HCT116 (cell line): ENCODE measurements at regions not wholly inside any gene's neighbourhood (a gene's known extent, or its start where the extent isn't known, plus 50 kb on each side); places are given as distances from the start of the nearest gene placed in this dataset.

Source experiments
- ATAC-seq: fragments of 200-7000 bp; cut with Tn5 transposase; 2 replicates; pipeline ENCODE4 v1.9.1; 2020; ENCODE audit warnings: mild to moderate bottlenecking, moderate library complexity
- BruUV-seq: library from RNA; stranded (reverse); fragments of 400-500 nt; replicated peaks from 2 replicates; lab custom pipeline; 2021; lab: Mats Ljungman, UMichigan
- CTCF ChIA-PET: fragments of 300-600 bp; sonication (Branson Sonifier 250); formaldehyde crosslinking; loops from one replicate; lab custom pipeline; 2021; ENCODE audit warnings: antibody characterized with exemption; lab: Charles Lee
- POLR2A ChIA-PET: fragments of 300-600, 350-600 bp; sonication (Branson Sonifier 250); formaldehyde crosslinking; loops from one replicate; lab custom pipeline; 2021; ENCODE audit warnings: antibody characterized with exemption; lab: Charles Lee
- RAD21 ChIA-PET, 2 experiments: fragments of 300-600 bp; sonication (Branson Sonifier 250); formaldehyde crosslinking; loops; one replicate each; lab custom pipeline; 2023; ENCODE audit warnings: low total read pairs in 2 of 2; ENCODE audit not compliant: uncharacterized antibody in 2 of 2, unreplicated experiment in 2 of 2, low non-redundant PET in 1 of 2; lab: Charles Lee
- DNase-seq: peaks from one replicate; pipeline ENCODE4 v3.0.0-alpha.2; 2010; ENCODE audit warnings: low read depth, low spot score
- H2AFZ ChIP-seq: fragments of 200-600 bp; shearing (Covaris generic), sonication (generic); 2 replicates; pipeline ENCODE4 v1.6.1; 2017; ENCODE audit warnings: low read depth, mixed run types, mixed read lengths, antibody characterized with exemption, low read length; ENCODE audit not compliant: poor library complexity, severe bottlenecking
- H3K27ac ChIP-seq: 2 replicates; pipeline ENCODE4 v1.5.1; 2012; ENCODE audit warnings: low read depth, low read length
- H3K27me3 ChIP-seq: fragments of 200-600 bp; sonication (generic); 2 replicates; pipeline ENCODE4 v1.6.1; 2016; ENCODE audit warnings: mixed run types, low read length, mixed read lengths; ENCODE audit not compliant: insufficient read depth
- H3K36me3 ChIP-seq, 2 experiments: fragments of 200-500 bp in 1 of 2; fragments of 200-600 bp in 1 of 2; sonication (Bioruptor generic) in 1 of 2; sonication (generic) in 1 of 2; 2 replicates each; pipeline versions ENCODE4 v1.5.1 to v1.6.1; 2014 to 2016; ENCODE audit warnings: low read length in 2 of 2, inconsistent platforms in 1 of 2, mixed read lengths in 1 of 2, mixed run types in 1 of 2; ENCODE audit not compliant: insufficient read depth in 2 of 2, control insufficient read depth in 1 of 2
- H3K4me1 ChIP-seq, 2 experiments: fragments of 200-600 bp in 1 of 2; sonication (generic) in 1 of 2; 2 replicates each; pipeline versions ENCODE4 v1.5.1 to v1.6.1; 2012 to 2017; ENCODE audit warnings: low read length in 2 of 2, inconsistent platforms in 1 of 2, mild to moderate bottlenecking in 1 of 2, mixed read lengths in 1 of 2, mixed run types in 1 of 2, moderate library complexity in 1 of 2; ENCODE audit not compliant: insufficient read depth in 2 of 2, control insufficient read depth in 1 of 2
- H3K4me2 ChIP-seq: fragments of 200-600 bp; sonication (generic); 2 replicates; pipeline ENCODE4 v1.6.1; 2017; ENCODE audit warnings: mixed run types, low read length, mixed read lengths
- H3K4me3 ChIP-seq, 2 experiments: fragments of 200-600 bp in 1 of 2; sonication (generic) in 1 of 2; replicated peaks in 1 of 2; 2 replicates each; pipeline ENCODE4 v1.5.1; 2011 to 2016; ENCODE audit warnings: low read length in 2 of 2, control low read depth in 1 of 2, low read depth in 1 of 2, mild to moderate bottlenecking in 1 of 2, mixed read lengths in 1 of 2, mixed run types in 1 of 2
- H3K79me2 ChIP-seq: fragments of 200-600 bp; sonication (generic); 2 replicates; pipeline ENCODE4 v1.6.1; 2017; ENCODE audit warnings: mild to moderate bottlenecking, mixed run types, low read length, moderate library complexity, mixed read lengths; ENCODE audit not compliant: insufficient read depth
- H3K9ac ChIP-seq: fragments of 200-600 bp; sonication (generic); 2 replicates; pipeline ENCODE4 v1.6.1; 2016; ENCODE audit warnings: low read length, mixed read lengths
- H3K9me2 ChIP-seq: fragments of 200-600 bp; sonication (generic), shearing (Covaris generic); 2 replicates; pipeline ENCODE4 v1.6.1; 2017; ENCODE audit warnings: mixed run types, mild to moderate bottlenecking, moderate library complexity; ENCODE audit not compliant: insufficient read depth
- H3K9me3 ChIP-seq, 2 experiments: fragments of 200-500 bp in 1 of 2; fragments of 200-600 bp in 1 of 2; sonication (Bioruptor generic) in 1 of 2; sonication (generic) in 1 of 2; 2 replicates each; pipeline ENCODE4 v1.6.1; 2014 to 2017; ENCODE audit warnings: low read length in 2 of 2, mixed read lengths in 2 of 2, inconsistent platforms in 1 of 2, low read depth in 1 of 2, mild to moderate bottlenecking in 1 of 2, mixed run types in 1 of 2, moderate library complexity in 1 of 2; ENCODE audit not compliant: control insufficient read depth in 1 of 2, insufficient read depth in 1 of 2
- H4K20me1 ChIP-seq: fragments of 200-600 bp; sonication (generic), shearing (Covaris generic); 2 replicates; pipeline ENCODE4 v1.6.1; 2017; ENCODE audit warnings: mixed run types, mild to moderate bottlenecking, moderate library complexity; ENCODE audit not compliant: insufficient read depth
- CBX3 ChIP-seq: IDR thresholded peaks from 2 replicates; pipeline ENCODE4 v1.6.1; 2012; ENCODE audit warnings: low read depth
- CEBPB ChIP-seq: IDR thresholded peaks from 2 replicates; pipeline ENCODE4 v1.6.1; 2012; ENCODE audit warnings: low read depth
- EZH2 ChIP-seq: fragments of 200-600 bp; sonication (generic); IDR thresholded peaks from 2 replicates; pipeline ENCODE4 v1.6.1; 2017; ENCODE audit warnings: antibody characterized with exemption, mixed run types
- EZH2phosphoT487 ChIP-seq: fragments of 200-600 bp; IDR thresholded peaks from 2 replicates; pipeline ENCODE4 v1.6.1; 2018; ENCODE audit warnings: antibody characterized with exemption, borderline replicate concordance
- POLR2AphosphoS5 ChIP-seq: IDR thresholded peaks from 2 replicates; pipeline ENCODE4 v1.6.1; 2011; ENCODE audit warnings: mild to moderate bottlenecking, low read depth, low read length, moderate library complexity
- RAD21 ChIP-seq: IDR thresholded peaks from 2 replicates; pipeline ENCODE4 v1.6.1; 2012; ENCODE audit warnings: low read depth, mild to moderate bottlenecking
- TCF7L2 ChIP-seq: IDR thresholded peaks from 2 replicates; pipeline ENCODE4 v1.7.0; 2011; ENCODE audit warnings: borderline replicate concordance, inconsistent platforms; ENCODE audit not compliant: insufficient read depth, insufficient read length; ENCODE audit errors: extremely low read depth
- YY1 ChIP-seq: IDR thresholded peaks from 2 replicates; pipeline ENCODE4 v1.6.1; 2011; ENCODE audit warnings: low read length, low read depth, moderate library complexity, mild to moderate bottlenecking; ENCODE audit not compliant: insufficient replicate concordance; ENCODE audit errors: extremely low read depth
- ZNF274 ChIP-seq: fragments of 200-500 bp; sonication (Bioruptor generic); IDR thresholded peaks from 2 replicates; pipeline ENCODE4 v1.6.1; 2014; ENCODE audit warnings: mild to moderate bottlenecking, low read depth, low read length, inconsistent platforms
- intact Hi-C: fragments of 100-400 bp; cut with micrococcal nuclease; formaldehyde crosslinking; loops from 2 replicates; pipeline ENCODE4 v1.10.0; 2022
- TF ChIP-seq, protein P1 (sequence below): IDR thresholded peaks from 2 replicates; pipeline ENCODE4 v1.6.1; 2012
- TF ChIP-seq, protein P2 (sequence below), 3 experiments: fragments of 200-600 bp in 1 of 3; sonication (generic) in 1 of 3; IDR thresholded peaks in 2 of 3; conservative IDR thresholded peaks in 1 of 3; 2 replicates each; pipeline ENCODE4 v1.5.1; 2012 to 2017; ENCODE audit warnings: low read depth in 2 of 3, low read length in 2 of 3, antibody characterized with exemption in 1 of 3, borderline replicate concordance in 1 of 3, control low read depth in 1 of 3, mild to moderate bottlenecking in 1 of 3, mixed read lengths in 1 of 3, mixed run types in 1 of 3, moderate library complexity in 1 of 3; ENCODE audit not compliant: insufficient read depth in 1 of 3
- TF ChIP-seq, protein P3 (sequence below): IDR thresholded peaks from 2 replicates; pipeline ENCODE4 v1.6.1; 2012
- TF ChIP-seq, protein P4 (sequence below): IDR thresholded peaks from 2 replicates; pipeline ENCODE4 v1.6.1; 2011; ENCODE audit warnings: mild to moderate bottlenecking, low read length, moderate library complexity; ENCODE audit not compliant: insufficient replicate concordance; ENCODE audit errors: extremely low read depth
- TF ChIP-seq, protein P5 (sequence below): IDR thresholded peaks from 2 replicates; pipeline ENCODE4 v1.6.1; 2012; ENCODE audit warnings: low read depth

DNA sequence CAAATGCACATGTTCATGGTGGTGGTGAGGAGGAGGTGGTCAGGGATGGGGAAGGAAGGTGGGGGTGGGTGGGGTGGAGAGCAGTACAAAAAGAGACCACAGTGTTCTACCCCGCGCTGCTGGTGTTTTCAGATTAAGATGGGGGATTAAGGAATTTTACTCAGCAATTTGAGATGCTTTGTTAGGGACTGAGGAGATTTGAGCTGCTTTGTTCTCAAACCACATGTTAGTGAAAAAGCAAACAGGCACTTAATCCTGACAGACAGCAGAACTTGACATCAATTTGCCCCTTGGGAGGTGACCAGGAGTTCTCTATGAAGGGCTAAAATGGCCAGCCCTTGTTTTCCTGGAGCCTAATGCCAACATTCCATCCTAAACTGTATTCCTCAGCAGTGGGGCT is 244.5 kb downstream of the MEIS1 start:
- ChIA-PET CTCF (no interaction called here), POLR2A (no interaction called here)
- no peak overlapping the region for H3K27ac ChIP-seq

More for the DNA sequence above, 244.5 kb downstream of the MEIS1 start:
- Histone ChIP-seq H3K27me3 (no peaks in the 10 kb centered on the region), H3K9ac (no peak overlapping the region), H4K20me1 (no peaks in the 10 kb centered on the region), H3K4me2 (no peak overlapping the region), H3K79me2 (no peaks in the 10 kb centered on the region), H2AFZ (no peak overlapping the region), H3K9me3 (0 out of 4 replicates have a peak, but pooled peaks cover 3% of the 10 kb centered on the region in 2 experiments), H3K36me3 (no peaks in the 10 kb centered on the region), H3K4me1 (no peaks in the 10 kb centered on the region)
- DNase-seq = no peak
- BruUV-seq = no TSS peak
- no peak for ATAC-seq
- RAD21 ChIA-PET = no interaction called here
- intact Hi-C loops = no loop called here
- TF ChIP-seq, protein P1, sequence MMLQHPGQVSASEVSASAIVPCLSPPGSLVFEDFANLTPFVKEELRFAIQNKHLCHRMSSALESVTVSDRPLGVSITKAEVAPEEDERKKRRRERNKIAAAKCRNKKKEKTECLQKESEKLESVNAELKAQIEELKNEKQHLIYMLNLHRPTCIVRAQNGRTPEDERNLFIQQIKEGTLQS = no peak
- TF ChIP-seq CBX3 (no peak), EZH2phosphoT487 (no peak), RAD21 (no peak), EZH2 (no peak), ZNF274 (no peak), POLR2AphosphoS5 (no peak), CEBPB (no peak), YY1 (no peak), TCF7L2 (no peak)
- TF ChIP-seq, protein P2, sequence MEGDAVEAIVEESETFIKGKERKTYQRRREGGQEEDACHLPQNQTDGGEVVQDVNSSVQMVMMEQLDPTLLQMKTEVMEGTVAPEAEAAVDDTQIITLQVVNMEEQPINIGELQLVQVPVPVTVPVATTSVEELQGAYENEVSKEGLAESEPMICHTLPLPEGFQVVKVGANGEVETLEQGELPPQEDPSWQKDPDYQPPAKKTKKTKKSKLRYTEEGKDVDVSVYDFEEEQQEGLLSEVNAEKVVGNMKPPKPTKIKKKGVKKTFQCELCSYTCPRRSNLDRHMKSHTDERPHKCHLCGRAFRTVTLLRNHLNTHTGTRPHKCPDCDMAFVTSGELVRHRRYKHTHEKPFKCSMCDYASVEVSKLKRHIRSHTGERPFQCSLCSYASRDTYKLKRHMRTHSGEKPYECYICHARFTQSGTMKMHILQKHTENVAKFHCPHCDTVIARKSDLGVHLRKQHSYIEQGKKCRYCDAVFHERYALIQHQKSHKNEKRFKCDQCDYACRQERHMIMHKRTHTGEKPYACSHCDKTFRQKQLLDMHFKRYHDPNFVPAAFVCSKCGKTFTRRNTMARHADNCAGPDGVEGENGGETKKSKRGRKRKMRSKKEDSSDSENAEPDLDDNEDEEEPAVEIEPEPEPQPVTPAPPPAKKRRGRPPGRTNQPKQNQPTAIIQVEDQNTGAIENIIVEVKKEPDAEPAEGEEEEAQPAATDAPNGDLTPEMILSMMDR (IDR thresholded peaks at IDR 0.05 in 2 of 3, conservative IDR thresholded peaks at IDR 0.05 in 1 of 3; ENCODE audit: borderline replicate concordance in 1 of 3, insufficient read depth in 1 of 3, low read depth in 2 of 3, low read length in 2 of 3) = no peak
- TF ChIP-seq, protein P3, sequence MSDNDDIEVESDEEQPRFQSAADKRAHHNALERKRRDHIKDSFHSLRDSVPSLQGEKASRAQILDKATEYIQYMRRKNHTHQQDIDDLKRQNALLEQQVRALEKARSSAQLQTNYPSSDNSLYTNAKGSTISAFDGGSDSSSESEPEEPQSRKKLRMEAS = no peak
- TF ChIP-seq, protein P4, sequence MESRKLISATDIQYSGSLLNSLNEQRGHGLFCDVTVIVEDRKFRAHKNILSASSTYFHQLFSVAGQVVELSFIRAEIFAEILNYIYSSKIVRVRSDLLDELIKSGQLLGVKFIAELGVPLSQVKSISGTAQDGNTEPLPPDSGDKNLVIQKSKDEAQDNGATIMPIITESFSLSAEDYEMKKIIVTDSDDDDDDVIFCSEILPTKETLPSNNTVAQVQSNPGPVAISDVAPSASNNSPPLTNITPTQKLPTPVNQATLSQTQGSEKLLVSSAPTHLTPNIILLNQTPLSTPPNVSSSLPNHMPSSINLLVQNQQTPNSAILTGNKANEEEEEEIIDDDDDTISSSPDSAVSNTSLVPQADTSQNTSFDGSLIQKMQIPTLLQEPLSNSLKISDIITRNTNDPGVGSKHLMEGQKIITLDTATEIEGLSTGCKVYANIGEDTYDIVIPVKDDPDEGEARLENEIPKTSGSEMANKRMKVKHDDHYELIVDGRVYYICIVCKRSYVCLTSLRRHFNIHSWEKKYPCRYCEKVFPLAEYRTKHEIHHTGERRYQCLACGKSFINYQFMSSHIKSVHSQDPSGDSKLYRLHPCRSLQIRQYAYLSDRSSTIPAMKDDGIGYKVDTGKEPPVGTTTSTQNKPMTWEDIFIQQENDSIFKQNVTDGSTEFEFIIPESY = no peak
- TF ChIP-seq, protein P5, sequence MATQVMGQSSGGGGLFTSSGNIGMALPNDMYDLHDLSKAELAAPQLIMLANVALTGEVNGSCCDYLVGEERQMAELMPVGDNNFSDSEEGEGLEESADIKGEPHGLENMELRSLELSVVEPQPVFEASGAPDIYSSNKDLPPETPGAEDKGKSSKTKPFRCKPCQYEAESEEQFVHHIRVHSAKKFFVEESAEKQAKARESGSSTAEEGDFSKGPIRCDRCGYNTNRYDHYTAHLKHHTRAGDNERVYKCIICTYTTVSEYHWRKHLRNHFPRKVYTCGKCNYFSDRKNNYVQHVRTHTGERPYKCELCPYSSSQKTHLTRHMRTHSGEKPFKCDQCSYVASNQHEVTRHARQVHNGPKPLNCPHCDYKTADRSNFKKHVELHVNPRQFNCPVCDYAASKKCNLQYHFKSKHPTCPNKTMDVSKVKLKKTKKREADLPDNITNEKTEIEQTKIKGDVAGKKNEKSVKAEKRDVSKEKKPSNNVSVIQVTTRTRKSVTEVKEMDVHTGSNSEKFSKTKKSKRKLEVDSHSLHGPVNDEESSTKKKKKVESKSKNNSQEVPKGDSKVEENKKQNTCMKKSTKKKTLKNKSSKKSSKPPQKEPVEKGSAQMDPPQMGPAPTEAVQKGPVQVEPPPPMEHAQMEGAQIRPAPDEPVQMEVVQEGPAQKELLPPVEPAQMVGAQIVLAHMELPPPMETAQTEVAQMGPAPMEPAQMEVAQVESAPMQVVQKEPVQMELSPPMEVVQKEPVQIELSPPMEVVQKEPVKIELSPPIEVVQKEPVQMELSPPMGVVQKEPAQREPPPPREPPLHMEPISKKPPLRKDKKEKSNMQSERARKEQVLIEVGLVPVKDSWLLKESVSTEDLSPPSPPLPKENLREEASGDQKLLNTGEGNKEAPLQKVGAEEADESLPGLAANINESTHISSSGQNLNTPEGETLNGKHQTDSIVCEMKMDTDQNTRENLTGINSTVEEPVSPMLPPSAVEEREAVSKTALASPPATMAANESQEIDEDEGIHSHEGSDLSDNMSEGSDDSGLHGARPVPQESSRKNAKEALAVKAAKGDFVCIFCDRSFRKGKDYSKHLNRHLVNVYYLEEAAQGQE = no peak
- TF ChIP-seq, all 23 proteins: peak for 0
- no peaks in the 10 kb centered on the region for H3K9me2 ChIP-seq
- no peak overlapping the region for H3K4me3 ChIP-seq
